ENCODE measurements at regions not wholly inside any gene's neighbourhood (a gene's known extent, or its start where the extent isn't known, plus 50 kb on each side); places are given as distances from the start of the nearest gene placed in this dataset.

DNA sequence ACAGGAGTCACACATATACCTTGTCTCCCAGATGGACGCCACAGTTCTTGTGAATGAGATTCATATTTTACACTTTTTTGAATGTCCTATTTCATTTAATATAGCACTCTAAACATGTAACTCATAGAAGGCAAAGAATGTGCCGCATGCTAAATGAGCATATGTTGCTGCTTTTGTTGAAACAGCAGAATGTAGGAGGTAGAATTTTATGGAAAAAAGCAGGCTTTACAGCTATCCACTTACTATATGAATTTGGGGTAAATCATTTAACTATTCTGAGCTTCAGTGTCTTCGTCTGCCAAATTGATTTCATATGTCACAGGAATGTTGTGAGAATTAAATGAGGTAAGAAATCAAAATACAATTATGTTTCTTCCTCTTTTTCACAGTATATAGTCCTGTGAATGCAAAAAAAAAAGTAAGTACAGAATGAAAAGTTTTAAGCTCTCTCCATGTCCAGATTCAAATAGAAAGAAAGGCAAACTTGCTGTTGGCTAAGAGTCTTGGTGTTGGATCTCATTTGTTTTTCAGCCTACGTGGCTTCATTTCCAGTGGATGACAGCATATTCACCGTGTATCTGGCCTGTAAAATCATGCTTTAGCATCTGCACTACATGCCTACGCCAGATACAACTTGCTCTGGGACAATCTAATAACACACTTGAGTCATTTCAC lies 154.7 kb upstream of the CNTNAP5 start:
- POLR2A ChIA-PET, result no interaction called here
- CTCF ChIA-PET, result no interaction called here
- no peaks in the 10 kb centered on the region for H3K36me3 Mint-ChIP-seq (ENCODE audit: low read depth)
- no peak overlapping the region for H3K4me3 Mint-ChIP-seq
- H3K27ac Mint-ChIP-seq, result no peak overlapping the region
- intact Hi-C loops (cut with micrococcal nuclease), result no loop called here
- no peaks in the 10 kb centered on the region for H3K4me1 Mint-ChIP-seq
- ATAC-seq (ENCODE audit: low read depth), result no peak
- no peaks in the 10 kb centered on the region for H3K27me3 Mint-ChIP-seq
- TF ChIP-seq, protein P1, sequence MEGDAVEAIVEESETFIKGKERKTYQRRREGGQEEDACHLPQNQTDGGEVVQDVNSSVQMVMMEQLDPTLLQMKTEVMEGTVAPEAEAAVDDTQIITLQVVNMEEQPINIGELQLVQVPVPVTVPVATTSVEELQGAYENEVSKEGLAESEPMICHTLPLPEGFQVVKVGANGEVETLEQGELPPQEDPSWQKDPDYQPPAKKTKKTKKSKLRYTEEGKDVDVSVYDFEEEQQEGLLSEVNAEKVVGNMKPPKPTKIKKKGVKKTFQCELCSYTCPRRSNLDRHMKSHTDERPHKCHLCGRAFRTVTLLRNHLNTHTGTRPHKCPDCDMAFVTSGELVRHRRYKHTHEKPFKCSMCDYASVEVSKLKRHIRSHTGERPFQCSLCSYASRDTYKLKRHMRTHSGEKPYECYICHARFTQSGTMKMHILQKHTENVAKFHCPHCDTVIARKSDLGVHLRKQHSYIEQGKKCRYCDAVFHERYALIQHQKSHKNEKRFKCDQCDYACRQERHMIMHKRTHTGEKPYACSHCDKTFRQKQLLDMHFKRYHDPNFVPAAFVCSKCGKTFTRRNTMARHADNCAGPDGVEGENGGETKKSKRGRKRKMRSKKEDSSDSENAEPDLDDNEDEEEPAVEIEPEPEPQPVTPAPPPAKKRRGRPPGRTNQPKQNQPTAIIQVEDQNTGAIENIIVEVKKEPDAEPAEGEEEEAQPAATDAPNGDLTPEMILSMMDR (IDR thresholded peaks at IDR 0.05), result no peak
- peaks cover 9% of the 10 kb centered on the region for H3K9me3 Mint-ChIP-seq
- no peak for DNase-seq

DNA sequence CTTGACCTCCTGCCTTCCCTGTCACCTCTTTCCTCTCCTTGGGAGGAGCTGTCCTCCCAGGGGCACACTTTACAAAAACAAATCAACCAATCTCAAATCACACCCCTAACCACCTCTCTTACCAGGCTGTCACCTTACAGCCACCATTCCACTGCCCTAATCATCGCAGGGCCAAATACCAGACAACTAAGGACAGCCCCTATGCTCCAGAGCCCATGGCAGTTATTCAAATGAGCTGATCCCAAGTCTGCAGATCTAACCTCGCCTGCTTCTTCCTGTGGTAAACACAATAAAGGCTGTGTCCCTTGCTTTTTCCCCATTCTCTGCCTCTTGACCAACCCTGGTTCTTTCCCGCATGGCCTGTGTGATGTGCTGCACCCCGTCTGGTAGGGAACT lies 154.2 kb upstream of the CNTNAP5 start:
- POLR2A ChIA-PET, result no interaction called here
- ATAC-seq (ENCODE audit: low read depth) (no peak), DNase-seq (no peak)
- Mint-ChIP-seq H3K9me3 (peaks cover 9% of the 10 kb centered on the region), H3K36me3 (ENCODE audit: low read depth) (no peaks in the 10 kb centered on the region), H3K4me1 (no peaks in the 10 kb centered on the region), H3K27ac (no peak overlapping the region), H3K4me3 (no peak overlapping the region), H3K27me3 (no peaks in the 10 kb centered on the region)
- CTCF ChIA-PET, result no interaction called here
- intact Hi-C loops (cut with micrococcal nuclease), result no loop called here
- TF ChIP-seq, protein P1 (IDR thresholded peaks at IDR 0.05), result no peak

- ChIA-PET CTCF (no interaction called here), POLR2A (no interaction called here)
- TF ChIP-seq, protein P1 (IDR thresholded peaks at IDR 0.05), result no peak
- Mint-ChIP-seq H3K4me3 (no peak overlapping the region), H3K27me3 (no peaks in the 10 kb centered on the region), H3K27ac (no peak overlapping the region), H3K9me3 (peaks cover 28% of the 10 kb centered on the region), H3K36me3 (ENCODE audit: low read depth) (no peaks in the 10 kb centered on the region), H3K4me1 (no peaks in the 10 kb centered on the region)
- ATAC-seq (ENCODE audit: low read depth), result no peak
- intact Hi-C loops (cut with micrococcal nuclease), result no loop called here
- no peak for DNase-seq
Observed at GRCh38 chr2:123890148-123890547, 134.9 kb upstream of the CNTNAP5 start.

GRCh38 chr2:123894167-123894566 lies 130.9 kb upstream of the CNTNAP5 start:
- Mint-ChIP-seq H3K9me3 (peaks cover 22% of the 10 kb centered on the region), H3K27ac (no peak overlapping the region), H3K36me3 (ENCODE audit: low read depth) (no peaks in the 10 kb centered on the region), H3K27me3 (no peaks in the 10 kb centered on the region), H3K4me1 (no peaks in the 10 kb centered on the region), H3K4me3 (no peak overlapping the region)
- POLR2A ChIA-PET, result no interaction called here
- CTCF ChIA-PET, result no interaction called here
- intact Hi-C loops (cut with micrococcal nuclease), result no loop called here
- DNase-seq (no peak), ATAC-seq (ENCODE audit: low read depth) (no peak)
- TF ChIP-seq, protein P1 (IDR thresholded peaks at IDR 0.05), result no peak

DNA sequence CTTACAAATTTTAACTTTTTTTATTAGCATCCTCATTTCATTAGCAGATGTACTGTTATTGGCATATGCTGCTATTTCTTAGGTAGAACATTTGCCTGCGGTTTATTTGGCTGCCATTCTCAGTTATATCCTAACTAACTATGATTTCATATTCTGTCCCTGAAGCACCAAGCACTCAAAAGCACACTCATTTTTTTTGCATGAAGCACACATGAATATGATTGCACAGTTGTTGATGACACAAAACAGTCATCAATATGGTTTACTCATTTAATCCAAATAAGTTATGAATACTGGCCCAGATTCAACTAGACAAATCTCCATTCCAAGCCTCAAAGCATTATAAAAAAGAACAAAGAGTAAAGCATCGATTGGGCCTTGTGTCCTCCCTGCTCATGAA lies 129.4 kb upstream of the CNTNAP5 start:
- TF ChIP-seq, protein P1 (IDR thresholded peaks at IDR 0.05), result no peak
- POLR2A ChIA-PET, result no interaction called here
- DNase-seq (no peak), ATAC-seq (ENCODE audit: low read depth) (no peak)
- Mint-ChIP-seq H3K4me3 (no peak overlapping the region), H3K9me3 (peaks cover 15% of the 10 kb centered on the region), H3K4me1 (no peaks in the 10 kb centered on the region), H3K27me3 (no peaks in the 10 kb centered on the region), H3K27ac (no peak overlapping the region), H3K36me3 (ENCODE audit: low read depth) (no peaks in the 10 kb centered on the region)
- intact Hi-C loops (cut with micrococcal nuclease), result no loop called here
- CTCF ChIA-PET, result no interaction called here
